Epithelial cell of proximal tubule (primary cell): ENCODE measurements at regions not wholly inside any gene's neighbourhood (a gene's known extent, or its start where the extent isn't known, plus 50 kb on each side); places are given as distances from the start of the nearest gene placed in this dataset.

Experiments
- DNase-seq: peaks from one replicate; pipeline ENCODE4 v3.0.0-alpha.2; 2011; ENCODE audit warnings: low read depth
- H3K4me3 ChIP-seq: 2 replicates; pipeline ENCODE4 v1.5.1; 2011; ENCODE audit warnings: low read depth, mild to moderate bottlenecking, low read length
- TF ChIP-seq, protein P1 (sequence below): conservative IDR thresholded peaks from 2 replicates; pipeline ENCODE4 v1.5.1; 2012; ENCODE audit warnings: low read depth, mild to moderate bottlenecking, low read length

- DNase-seq = no peak
- TF ChIP-seq, protein P1, sequence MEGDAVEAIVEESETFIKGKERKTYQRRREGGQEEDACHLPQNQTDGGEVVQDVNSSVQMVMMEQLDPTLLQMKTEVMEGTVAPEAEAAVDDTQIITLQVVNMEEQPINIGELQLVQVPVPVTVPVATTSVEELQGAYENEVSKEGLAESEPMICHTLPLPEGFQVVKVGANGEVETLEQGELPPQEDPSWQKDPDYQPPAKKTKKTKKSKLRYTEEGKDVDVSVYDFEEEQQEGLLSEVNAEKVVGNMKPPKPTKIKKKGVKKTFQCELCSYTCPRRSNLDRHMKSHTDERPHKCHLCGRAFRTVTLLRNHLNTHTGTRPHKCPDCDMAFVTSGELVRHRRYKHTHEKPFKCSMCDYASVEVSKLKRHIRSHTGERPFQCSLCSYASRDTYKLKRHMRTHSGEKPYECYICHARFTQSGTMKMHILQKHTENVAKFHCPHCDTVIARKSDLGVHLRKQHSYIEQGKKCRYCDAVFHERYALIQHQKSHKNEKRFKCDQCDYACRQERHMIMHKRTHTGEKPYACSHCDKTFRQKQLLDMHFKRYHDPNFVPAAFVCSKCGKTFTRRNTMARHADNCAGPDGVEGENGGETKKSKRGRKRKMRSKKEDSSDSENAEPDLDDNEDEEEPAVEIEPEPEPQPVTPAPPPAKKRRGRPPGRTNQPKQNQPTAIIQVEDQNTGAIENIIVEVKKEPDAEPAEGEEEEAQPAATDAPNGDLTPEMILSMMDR = no peak
- H3K4me3 ChIP-seq = no peak overlapping the region
Measured at GRCh38 chr5:2981035-2981434, 229.6 kb upstream of the IRX2 start.

DNA sequence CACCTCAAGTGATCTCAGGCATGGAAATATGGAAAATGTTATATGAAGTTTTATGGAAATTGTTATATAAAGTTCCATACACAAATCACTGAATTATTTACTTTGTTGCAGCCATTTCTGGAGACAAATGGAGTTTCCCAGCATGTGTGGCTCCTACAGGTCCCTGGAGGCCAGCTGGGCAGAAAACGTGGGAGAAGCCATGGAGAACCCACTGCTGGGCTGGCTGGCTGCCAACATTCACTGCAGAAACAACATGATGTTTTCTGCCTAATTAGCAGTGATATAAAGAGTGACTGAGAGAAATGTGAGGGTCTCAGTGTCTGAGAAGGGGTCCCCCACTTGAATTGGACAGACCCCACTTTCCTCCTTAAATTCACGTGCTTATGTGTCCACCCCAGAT lies 208.8 kb upstream of the IRX2 start:
- no peak for DNase-seq
- TF ChIP-seq, protein P1 = no peak
- no peak overlapping the region for H3K4me3 ChIP-seq

- no peak for DNase-seq
- TF ChIP-seq, protein P1 = no peak
- no peak overlapping the region for H3K4me3 ChIP-seq
Measured at GRCh38 chr5:2958976-2959375, 207.5 kb upstream of the IRX2 start.

DNA sequence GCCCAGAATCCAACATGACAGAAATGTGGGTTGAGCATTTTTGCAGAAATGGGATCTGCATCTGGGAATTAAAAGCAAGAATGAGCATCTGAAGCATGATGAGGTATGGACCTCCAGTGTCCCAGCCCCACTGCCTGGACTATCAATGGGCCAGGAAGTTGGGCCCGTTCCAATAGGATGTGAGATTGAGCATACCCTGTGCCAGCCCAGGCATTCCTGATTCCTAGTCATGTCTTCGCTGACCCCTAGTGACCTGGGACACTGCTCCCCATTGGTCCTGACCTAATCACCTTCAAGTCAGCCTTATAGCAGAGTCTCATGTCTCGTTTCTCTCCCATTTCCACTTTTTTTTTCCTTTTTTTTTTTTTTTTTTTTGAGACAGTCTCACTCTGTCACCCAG lies 197.4 kb upstream of the IRX2 start:
- no peak for DNase-seq
- TF ChIP-seq, protein P1 = no peak
- no peak overlapping the region for H3K4me3 ChIP-seq

GRCh38 chr5:2946315-2946714 lies 194.8 kb upstream of the IRX2 start:
- TF ChIP-seq, protein P1 = no peak
- no peak for DNase-seq
- H3K4me3 ChIP-seq = no peak overlapping the region

DNA sequence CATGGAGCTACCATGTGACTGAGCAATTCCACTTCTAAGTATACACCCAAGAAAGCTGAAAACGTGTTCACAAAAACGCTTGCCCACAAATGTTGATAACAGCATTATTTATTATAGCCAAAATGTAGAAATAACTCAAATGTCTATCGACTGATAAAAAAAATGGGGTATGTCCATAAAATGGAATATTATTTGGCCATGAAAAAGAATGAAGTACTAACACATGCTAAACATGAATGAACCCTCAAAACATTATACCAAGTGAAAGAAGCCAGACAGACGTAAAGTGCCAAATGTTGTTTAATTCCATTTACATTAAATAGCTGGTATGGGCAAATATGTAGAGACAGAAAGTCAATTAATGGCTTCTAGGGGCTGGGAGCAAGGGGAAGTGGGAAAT lies 184.9 kb upstream of the IRX2 start:
- TF ChIP-seq, protein P1 = no peak
- DNase-seq = no peak
- no peak overlapping the region for H3K4me3 ChIP-seq

DNA sequence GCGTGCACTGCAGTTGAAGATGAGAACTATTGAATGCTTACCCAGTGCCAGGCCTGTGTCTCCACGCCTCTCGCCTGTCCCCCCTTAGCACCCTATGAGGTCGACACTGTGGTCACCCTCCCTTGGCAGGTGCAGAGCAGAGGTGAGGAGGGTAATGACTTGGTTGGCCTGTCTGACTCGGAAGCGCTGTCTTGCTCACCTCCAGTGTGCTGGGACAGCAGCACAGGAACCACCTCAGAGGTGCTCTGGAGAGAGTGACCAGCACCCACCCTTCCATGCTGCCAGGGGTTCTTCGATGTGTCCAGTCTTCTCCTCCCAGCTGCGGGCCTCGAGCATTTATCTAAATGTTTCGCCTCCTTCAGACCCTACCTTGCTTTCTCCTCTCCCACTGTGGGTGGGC lies 178.3 kb upstream of the IRX2 start:
- DNase-seq = no peak
- TF ChIP-seq, protein P1 = no peak
- H3K4me3 ChIP-seq = no peak overlapping the region
